Ascending aorta (tissue), 2 donors: ENCODE measurements at regions not wholly inside any gene's neighbourhood (a gene's known extent, or its start where the extent isn't known, plus 50 kb on each side); places are given as distances from the start of the nearest gene placed in this dataset.
A peak's percentile ranks its signal among the peaks of the same experiment; 100 is the strongest.

Experiments used
- DNase-seq, 2 donors: peaks; one replicate each; pipeline ENCODE4 v3.0.0-alpha.2; 2019; ENCODE audit warnings: low spot score in 2 of 2
- H3K27ac ChIP-seq, 2 donors: fragments of 200-600 bp; sonication (generic); one replicate each; pipeline ENCODE4 v1.5.1; 2016 to 2017; ENCODE audit warnings: mild to moderate bottlenecking in 1 of 2
- H3K27me3 ChIP-seq: fragments of 200-600 bp; sonication (generic); one replicate; pipeline ENCODE4 v1.5.1; 2017
- H3K36me3 ChIP-seq, 2 donors: fragments of 200-600 bp; sonication (generic); one replicate each; pipeline ENCODE4 v1.5.1; 2016
- H3K4me1 ChIP-seq, 2 donors: fragments of 200-600 bp; sonication (generic); one replicate each; pipeline ENCODE4 v1.5.1; 2016 to 2017; ENCODE audit warnings: mild to moderate bottlenecking in 1 of 2
- H3K4me3 ChIP-seq, 2 donors: fragments of 200-600 bp; sonication (generic); one replicate each; pipeline ENCODE4 v1.5.1; 2016 to 2017; ENCODE audit warnings: mild to moderate bottlenecking in 1 of 2
- H3K9me3 ChIP-seq, 2 donors: fragments of 200-600 bp; sonication (generic); one replicate each; pipeline ENCODE4 v1.5.1; 2016
- CTCF ChIP-seq, 3 experiments: fragments of 200-600 bp in 2 of 3; fragments of 450-650 bp in 1 of 3; sonication (generic) in 2 of 3; IDR thresholded peaks; one replicate each; pipeline ENCODE4 v1.5.1; 2016 to 2019; ENCODE audit warnings: antibody characterized with exemption in 3 of 3, mild to moderate bottlenecking in 1 of 3, moderate library complexity in 1 of 3
- intact Hi-C: fragments of 100-400 bp; cut with DNase I; formaldehyde crosslinking; loops from one replicate; pipeline ENCODE4 v1.15.1; 2023

DNA sequence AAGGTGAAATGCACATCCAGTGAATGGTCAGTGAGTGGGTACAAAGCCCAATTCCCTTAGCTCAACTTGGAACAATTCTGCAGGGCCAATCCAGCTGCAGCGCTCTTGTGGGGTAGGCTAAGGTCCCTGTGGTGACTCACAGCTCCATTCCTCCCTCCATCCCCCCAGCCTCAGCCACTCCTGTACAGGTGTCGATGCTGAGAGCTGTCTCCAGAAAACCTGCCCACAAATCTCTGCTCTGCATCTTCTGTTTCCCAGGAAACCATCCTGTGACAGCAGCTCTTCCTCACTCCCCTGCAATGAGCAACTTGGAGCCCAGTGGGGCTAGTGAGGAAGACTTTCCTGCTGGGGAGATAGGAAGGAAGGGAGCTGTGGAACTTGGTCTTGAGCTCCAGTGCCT lies 244.7 kb upstream of the GPR26 start:
- Histone ChIP-seq H3K4me1 (no peaks in the 10 kb centered on the region), H3K9me3 (no peaks in the 10 kb centered on the region), H3K27ac (no peak overlapping the region), H3K27me3 (no peaks in the 10 kb centered on the region), H3K36me3 (no peaks in the 10 kb centered on the region), H3K4me3 (no peak overlapping the region)
- no peak for DNase-seq
- no peak for TF ChIP-seq CTCF (IDR thresholded peaks at IDR 0.05)
- intact Hi-C loops: no loop called here

GRCh38 chr10:123422261-123422660 lies 243.9 kb upstream of the GPR26 start:
- Histone ChIP-seq H3K27ac (no peak overlapping the region), H3K36me3 (no peaks in the 10 kb centered on the region), H3K9me3 (no peaks in the 10 kb centered on the region), H3K27me3 (no peaks in the 10 kb centered on the region), H3K4me1 (no peaks in the 10 kb centered on the region), H3K4me3 (no peak overlapping the region)
- peak in 1 of 2 donors; percentile 35 for DNase-seq
- no peak for TF ChIP-seq CTCF (IDR thresholded peaks at IDR 0.05)
- intact Hi-C loops: no loop called here

DNA sequence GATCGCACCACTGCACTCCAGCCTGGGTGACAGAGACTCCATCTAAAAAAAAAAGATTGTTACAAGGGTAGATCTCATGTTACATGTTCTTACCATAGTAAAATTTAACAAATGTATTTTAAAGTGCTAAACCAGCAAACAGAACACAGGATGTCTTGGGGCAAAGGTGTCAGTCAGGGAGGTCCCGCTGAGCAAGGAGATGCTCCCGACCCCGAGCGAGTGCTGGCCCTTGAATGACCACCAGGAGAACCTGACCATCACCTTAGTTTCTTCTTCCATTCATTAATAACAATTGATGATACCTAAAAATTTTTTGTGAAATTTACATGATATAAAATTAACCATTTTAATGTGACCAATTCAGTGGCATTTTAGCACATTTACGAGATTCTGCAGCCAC lies 241.6 kb upstream of the GPR26 start:
- no peak overlapping the region for H3K4me3 ChIP-seq

GRCh38 chr10:123425680-123426079 lies 240.5 kb upstream of the GPR26 start:
- H3K27ac ChIP-seq: no peak overlapping the region
- intact Hi-C loops: no loop called here
- no peak overlapping the region for H3K4me3 ChIP-seq
- no peaks in the 10 kb centered on the region for H3K36me3 ChIP-seq
- DNase-seq: peak in 1 of 2 donors; percentile 9
- H3K9me3 ChIP-seq: no peaks in the 10 kb centered on the region
- H3K4me1 ChIP-seq: no peaks in the 10 kb centered on the region
- TF ChIP-seq CTCF (IDR thresholded peaks at IDR 0.05): no peak
- no peaks in the 10 kb centered on the region for H3K27me3 ChIP-seq

More for the DNA sequence above, 241.6 kb upstream of the GPR26 start:
- Histone ChIP-seq H3K36me3 (no peaks in the 10 kb centered on the region), H3K27me3 (no peaks in the 10 kb centered on the region), H3K4me1 (no peaks in the 10 kb centered on the region), H3K27ac (no peak overlapping the region), H3K9me3 (no peaks in the 10 kb centered on the region)
- TF ChIP-seq CTCF (IDR thresholded peaks at IDR 0.05): no peak
- intact Hi-C loops: no loop called here
- DNase-seq: peak in 1 of 2 donors; percentile 52

GRCh38 chr10:123427165-123427786 lies 238.9 kb upstream of the GPR26 start:
- intact Hi-C loops: no loop called here
- H3K4me1 ChIP-seq: no peaks in the 10 kb centered on the region
- no peak overlapping the region for H3K27ac ChIP-seq
- H3K4me3 ChIP-seq: no peak overlapping the region
- no peaks in the 10 kb centered on the region for H3K9me3 ChIP-seq
- no peaks in the 10 kb centered on the region for H3K36me3 ChIP-seq
- no peak for TF ChIP-seq CTCF (IDR thresholded peaks at IDR 0.05)
- no peak for DNase-seq
- no peaks in the 10 kb centered on the region for H3K27me3 ChIP-seq

DNA sequence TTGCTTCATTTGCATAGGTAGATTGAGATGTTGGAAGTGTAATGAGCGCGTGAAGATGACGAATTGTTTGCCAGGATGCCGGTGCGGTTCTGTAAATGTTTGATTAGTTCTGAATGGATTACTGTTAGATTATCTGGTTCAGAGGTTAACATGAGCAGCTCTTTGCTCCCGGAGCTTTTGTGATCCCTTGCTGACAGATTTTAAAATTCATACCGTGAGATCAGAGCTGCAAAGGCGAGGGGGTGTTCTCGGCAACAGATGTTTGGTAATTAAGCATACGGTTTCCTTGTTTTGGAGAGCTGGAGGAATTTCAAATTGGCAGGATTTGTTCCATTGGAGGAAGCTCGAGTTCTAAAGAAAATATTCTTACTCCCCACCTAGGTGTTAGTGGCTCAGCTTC lies 237.8 kb upstream of the GPR26 start:
- H3K27me3 ChIP-seq: no peaks in the 10 kb centered on the region
- intact Hi-C loops: no loop called here
- TF ChIP-seq CTCF (IDR thresholded peaks at IDR 0.05): no peak
- H3K27ac ChIP-seq: no peak overlapping the region
- DNase-seq: no peak
- H3K9me3 ChIP-seq: no peaks in the 10 kb centered on the region
- H3K4me1 ChIP-seq: no peaks in the 10 kb centered on the region
- no peak overlapping the region for H3K4me3 ChIP-seq
- no peaks in the 10 kb centered on the region for H3K36me3 ChIP-seq
